ENCODE measurements at regions not wholly inside any gene's neighbourhood (a gene's known extent, or its start where the extent isn't known, plus 50 kb on each side); places are given as distances from the start of the nearest gene placed in this dataset.

DNA sequence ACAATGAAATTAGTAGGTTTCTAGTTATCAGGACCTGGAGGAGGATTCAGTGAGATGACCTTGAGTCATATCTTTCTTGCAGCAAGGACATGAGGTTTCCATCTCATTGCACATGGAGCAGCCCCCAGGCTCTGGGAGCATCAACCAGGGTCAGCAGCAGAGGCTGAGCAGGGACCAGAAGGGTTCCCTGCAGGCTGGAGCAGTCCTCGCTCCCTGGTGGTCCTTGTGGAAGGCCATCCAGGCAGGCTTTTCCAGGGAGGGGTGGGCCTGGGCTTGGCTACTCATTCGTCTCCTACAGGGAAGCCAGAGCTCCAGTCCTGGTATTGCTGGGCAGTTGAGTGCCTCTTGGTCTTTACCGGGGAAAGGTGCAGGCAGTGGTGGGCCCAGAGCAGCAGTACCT lies 587.5 kb downstream of the GLRX3 start:
- intact Hi-C loops (cut with micrococcal nuclease) = no loop called here
- no peaks in the 10 kb centered on the region for H3K9me3 ChIP-seq (ENCODE audit: low read length)
- no peaks in the 10 kb centered on the region for H3K27me3 ChIP-seq (ENCODE audit: low read length)
- no peaks in the 10 kb centered on the region for H3K79me2 ChIP-seq (ENCODE audit: low read length)
- DNase-seq = no peak
- no peaks in the 10 kb centered on the region for H3K4me1 ChIP-seq (ENCODE audit: insufficient read depth, low read length)
- no peaks in the 10 kb centered on the region for H3F3A ChIP-seq (ENCODE audit: low read length, unreplicated experiment)
- no peak overlapping the region for H3K4me3 ChIP-seq (ENCODE audit: low read length)
- TF ChIP-seq EZH2 (IDR thresholded peaks at IDR 0.05; ENCODE audit: low read length, unreplicated experiment) (no peak), EZH2phosphoT487 (IDR thresholded peaks at IDR 0.05; ENCODE audit: borderline replicate concordance, low read length) (no peak)
- TF ChIP-seq, protein P1, sequence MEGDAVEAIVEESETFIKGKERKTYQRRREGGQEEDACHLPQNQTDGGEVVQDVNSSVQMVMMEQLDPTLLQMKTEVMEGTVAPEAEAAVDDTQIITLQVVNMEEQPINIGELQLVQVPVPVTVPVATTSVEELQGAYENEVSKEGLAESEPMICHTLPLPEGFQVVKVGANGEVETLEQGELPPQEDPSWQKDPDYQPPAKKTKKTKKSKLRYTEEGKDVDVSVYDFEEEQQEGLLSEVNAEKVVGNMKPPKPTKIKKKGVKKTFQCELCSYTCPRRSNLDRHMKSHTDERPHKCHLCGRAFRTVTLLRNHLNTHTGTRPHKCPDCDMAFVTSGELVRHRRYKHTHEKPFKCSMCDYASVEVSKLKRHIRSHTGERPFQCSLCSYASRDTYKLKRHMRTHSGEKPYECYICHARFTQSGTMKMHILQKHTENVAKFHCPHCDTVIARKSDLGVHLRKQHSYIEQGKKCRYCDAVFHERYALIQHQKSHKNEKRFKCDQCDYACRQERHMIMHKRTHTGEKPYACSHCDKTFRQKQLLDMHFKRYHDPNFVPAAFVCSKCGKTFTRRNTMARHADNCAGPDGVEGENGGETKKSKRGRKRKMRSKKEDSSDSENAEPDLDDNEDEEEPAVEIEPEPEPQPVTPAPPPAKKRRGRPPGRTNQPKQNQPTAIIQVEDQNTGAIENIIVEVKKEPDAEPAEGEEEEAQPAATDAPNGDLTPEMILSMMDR (conservative IDR thresholded peaks at IDR 0.05; ENCODE audit: low read depth, low read length) = no peak
- ChIA-PET CTCF (no interaction called here), POLR2A (ENCODE audit: unreplicated experiment) (no interaction called here)
- no peaks in the 10 kb centered on the region for H3K36me3 ChIP-seq (ENCODE audit: low read depth, low read length)
- H3K9ac ChIP-seq (ENCODE audit: low read length) = no peak overlapping the region
- no peak overlapping the region for H2AFZ ChIP-seq (ENCODE audit: low read length)
- no peaks in the 10 kb centered on the region for H4K20me1 ChIP-seq (ENCODE audit: low read length)
- BruUV-seq (replicated peaks) = no TSS peak
- H3K9me2 ChIP-seq (replicated peaks; ENCODE audit: low read length) = no peaks in the 10 kb centered on the region
- no peak for ATAC-seq
- H3K27ac ChIP-seq (ENCODE audit: low read length) = no peak overlapping the region
- H3K4me2 ChIP-seq (ENCODE audit: low read length) = no peak overlapping the region

DNA sequence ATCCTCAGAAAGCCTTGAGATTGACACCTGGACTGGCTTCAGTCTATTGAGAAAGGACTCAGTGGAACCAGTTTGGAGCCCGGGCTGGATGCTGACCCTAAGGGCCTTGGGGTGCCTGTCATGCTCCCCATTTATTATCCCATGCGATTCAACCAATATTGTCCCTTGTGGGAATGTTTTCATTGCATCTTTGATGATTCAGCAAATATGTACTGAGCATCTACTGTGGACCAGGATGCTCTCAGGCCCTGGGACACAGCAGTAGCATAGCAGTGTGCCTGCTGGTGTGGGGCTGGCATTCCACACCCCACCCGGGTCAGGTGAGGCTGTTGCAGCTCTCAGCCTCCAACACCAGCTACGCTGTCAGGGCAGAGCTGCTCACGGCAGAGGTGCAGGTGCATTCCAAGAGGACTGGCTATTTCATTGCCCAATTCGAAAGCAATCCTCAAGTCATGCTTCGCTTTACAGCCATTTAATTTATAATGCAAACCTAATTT lies 586.0 kb downstream of the TCERG1L start:
- CTCF ChIA-PET = no interaction called here
- BruUV-seq (replicated peaks) = no TSS peak
- Histone ChIP-seq H3K9ac (ENCODE audit: low read length) (no peak overlapping the region), H2AFZ (ENCODE audit: low read length) (no peak overlapping the region), H4K20me1 (ENCODE audit: low read length) (no peaks in the 10 kb centered on the region), H3K27ac (ENCODE audit: low read length) (no peak overlapping the region), H3K9me2 (replicated peaks; ENCODE audit: low read length) (no peaks in the 10 kb centered on the region), H3K4me2 (ENCODE audit: low read length) (no peak overlapping the region), H3F3A (ENCODE audit: low read length, unreplicated experiment) (no peaks in the 10 kb centered on the region), H3K36me3 (ENCODE audit: low read depth, low read length) (no peaks in the 10 kb centered on the region), H3K4me3 (ENCODE audit: low read length) (no peak overlapping the region), H3K27me3 (ENCODE audit: low read length) (no peaks in the 10 kb centered on the region), H3K79me2 (ENCODE audit: low read length) (no peaks in the 10 kb centered on the region), H3K4me1 (ENCODE audit: insufficient read depth, low read length) (no peaks in the 10 kb centered on the region), H3K9me3 (ENCODE audit: low read length) (no peaks in the 10 kb centered on the region)
- DNase-seq (no peak), ATAC-seq (no peak)
- intact Hi-C loops (cut with micrococcal nuclease) = no loop called here
- TF ChIP-seq EZH2phosphoT487 (IDR thresholded peaks at IDR 0.05; ENCODE audit: borderline replicate concordance, low read length) (no peak), EZH2 (IDR thresholded peaks at IDR 0.05; ENCODE audit: low read length, unreplicated experiment) (no peak)
- TF ChIP-seq, protein P1 (conservative IDR thresholded peaks at IDR 0.05; ENCODE audit: low read depth, low read length) = no peak
- POLR2A ChIA-PET (ENCODE audit: unreplicated experiment) = no interaction called here

DNA sequence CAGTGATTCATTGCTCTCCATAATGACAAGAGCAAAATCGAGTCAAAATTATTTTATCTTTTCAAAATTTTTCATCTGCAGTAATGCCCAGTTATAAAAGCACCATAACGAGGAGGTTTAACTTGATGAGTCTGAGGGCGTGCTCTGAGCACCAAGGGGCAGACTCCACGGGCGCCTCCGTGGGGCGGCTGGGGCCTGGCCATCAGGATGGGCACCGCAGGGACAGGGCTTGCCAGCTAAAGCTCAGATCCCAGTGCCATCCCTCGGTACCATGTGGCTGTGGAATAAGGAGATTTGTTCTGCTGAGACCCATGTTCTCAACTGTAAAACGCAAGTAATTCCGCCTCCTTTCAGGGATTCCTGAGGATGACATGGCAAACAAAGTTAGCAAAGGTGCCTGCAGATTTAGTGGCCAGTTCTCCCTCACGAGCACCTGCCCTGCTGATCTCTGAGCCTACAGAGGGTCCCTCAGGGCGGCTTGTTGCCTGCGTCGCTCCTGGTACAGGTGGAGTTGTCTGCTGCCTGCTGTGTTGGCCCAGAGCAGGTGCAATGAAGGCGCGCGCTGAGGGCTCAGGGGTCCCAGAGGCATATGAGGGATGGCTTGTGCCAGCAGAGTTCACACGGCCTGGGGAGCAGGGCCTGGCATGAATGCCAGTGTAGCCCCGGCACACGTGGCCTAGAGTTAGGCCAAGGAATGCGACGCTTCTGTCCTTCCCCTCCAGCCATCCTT lies 584.4 kb downstream of the TCERG1L start:
- H3K27me3 ChIP-seq (ENCODE audit: low read length) = no peaks in the 10 kb centered on the region
- no TSS peak for BruUV-seq (replicated peaks)
- no peaks in the 10 kb centered on the region for H3K79me2 ChIP-seq (ENCODE audit: low read length)

More for the DNA sequence above, 584.4 kb downstream of the TCERG1L start:
- no peak for DNase-seq
- H3F3A ChIP-seq (ENCODE audit: low read length, unreplicated experiment) = no peaks in the 10 kb centered on the region
- H3K9me3 ChIP-seq (ENCODE audit: low read length) = no peaks in the 10 kb centered on the region
- no peaks in the 10 kb centered on the region for H3K36me3 ChIP-seq (ENCODE audit: low read depth, low read length)
- no peak overlapping the region for H3K27ac ChIP-seq (ENCODE audit: low read length)
- TF ChIP-seq EZH2 (IDR thresholded peaks at IDR 0.05; ENCODE audit: low read length, unreplicated experiment) (no peak), EZH2phosphoT487 (IDR thresholded peaks at IDR 0.05; ENCODE audit: borderline replicate concordance, low read length) (no peak)
- TF ChIP-seq, protein P1 (conservative IDR thresholded peaks at IDR 0.05; ENCODE audit: low read depth, low read length) = no peak
- H3K9ac ChIP-seq (ENCODE audit: low read length) = no peak overlapping the region
- no peaks in the 10 kb centered on the region for H4K20me1 ChIP-seq (ENCODE audit: low read length)
- H3K4me1 ChIP-seq (ENCODE audit: insufficient read depth, low read length) = no peaks in the 10 kb centered on the region
- intact Hi-C loops (cut with micrococcal nuclease) = no loop called here
- no peak for ATAC-seq
- CTCF ChIA-PET = no interaction called here
- POLR2A ChIA-PET (ENCODE audit: unreplicated experiment) = no interaction called here
- H2AFZ ChIP-seq (ENCODE audit: low read length) = no peak overlapping the region
- no peak overlapping the region for H3K4me3 ChIP-seq (ENCODE audit: low read length)
- no peaks in the 10 kb centered on the region for H3K9me2 ChIP-seq (replicated peaks; ENCODE audit: low read length)
- no peak overlapping the region for H3K4me2 ChIP-seq (ENCODE audit: low read length)
